Keratinocyte (primary cell): ENCODE measurements at regions not wholly inside any gene's neighbourhood (a gene's known extent, or its start where the extent isn't known, plus 50 kb on each side); places are given as distances from the start of the nearest gene placed in this dataset.

Source experiments
- EZH2 ChIP-seq: IDR thresholded peaks from one replicate; pipeline ENCODE4 v1.6.1; 2012; ENCODE audit warnings: inconsistent platforms, mild to moderate bottlenecking, low read length, moderate library complexity
- TF ChIP-seq, protein P1 (sequence below), 3 experiments: IDR thresholded peaks in 1 of 3; conservative IDR thresholded peaks in 1 of 3; optimal IDR thresholded peaks in 1 of 3; 2 replicates in 2 of 3; 3 replicates in 1 of 3; pipeline versions ENCODE3 to v1.5.1; 2011; ENCODE audit warnings: low read length in 3 of 3, mild to moderate bottlenecking in 3 of 3, moderate library complexity in 2 of 3, control low read depth in 1 of 3, inconsistent platforms in 1 of 3; ENCODE audit not compliant: insufficient read depth in 2 of 3; ENCODE audit errors: extremely low read depth in 1 of 3

DNA sequence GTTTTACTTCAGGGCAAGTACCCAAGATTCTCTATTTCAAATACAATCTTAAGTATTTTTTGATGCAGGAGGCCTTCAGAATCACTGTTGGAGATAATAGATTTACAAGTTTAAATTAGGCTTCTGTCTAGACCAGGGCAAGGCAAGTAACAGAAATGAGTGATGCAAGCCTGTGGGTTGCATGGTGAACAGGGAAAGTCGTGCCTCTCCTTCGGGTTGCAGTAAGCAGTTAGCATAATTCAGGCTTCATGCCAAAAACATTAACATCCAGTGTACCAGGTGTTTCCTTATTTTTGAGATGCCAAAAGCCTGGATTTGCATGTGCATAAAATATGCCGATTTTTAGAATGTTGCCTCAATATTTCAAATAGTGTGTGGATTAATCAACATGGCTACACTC lies 369.0 kb downstream of the CAAP1 start:
- TF ChIP-seq, protein P1, sequence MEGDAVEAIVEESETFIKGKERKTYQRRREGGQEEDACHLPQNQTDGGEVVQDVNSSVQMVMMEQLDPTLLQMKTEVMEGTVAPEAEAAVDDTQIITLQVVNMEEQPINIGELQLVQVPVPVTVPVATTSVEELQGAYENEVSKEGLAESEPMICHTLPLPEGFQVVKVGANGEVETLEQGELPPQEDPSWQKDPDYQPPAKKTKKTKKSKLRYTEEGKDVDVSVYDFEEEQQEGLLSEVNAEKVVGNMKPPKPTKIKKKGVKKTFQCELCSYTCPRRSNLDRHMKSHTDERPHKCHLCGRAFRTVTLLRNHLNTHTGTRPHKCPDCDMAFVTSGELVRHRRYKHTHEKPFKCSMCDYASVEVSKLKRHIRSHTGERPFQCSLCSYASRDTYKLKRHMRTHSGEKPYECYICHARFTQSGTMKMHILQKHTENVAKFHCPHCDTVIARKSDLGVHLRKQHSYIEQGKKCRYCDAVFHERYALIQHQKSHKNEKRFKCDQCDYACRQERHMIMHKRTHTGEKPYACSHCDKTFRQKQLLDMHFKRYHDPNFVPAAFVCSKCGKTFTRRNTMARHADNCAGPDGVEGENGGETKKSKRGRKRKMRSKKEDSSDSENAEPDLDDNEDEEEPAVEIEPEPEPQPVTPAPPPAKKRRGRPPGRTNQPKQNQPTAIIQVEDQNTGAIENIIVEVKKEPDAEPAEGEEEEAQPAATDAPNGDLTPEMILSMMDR (optimal IDR thresholded peaks at IDR 0.05 in 1 of 3, IDR thresholded peaks at IDR 0.05 in 1 of 3, conservative IDR thresholded peaks at IDR 0.05 in 1 of 3; ENCODE audit: extremely low read depth in 1 of 3, insufficient read depth in 2 of 3, low read length in 3 of 3) = no peak
- no peak for TF ChIP-seq EZH2
